Heart right ventricle (tissue), 16 donors: ENCODE measurements at regions not wholly inside any gene's neighbourhood (a gene's known extent, or its start where the extent isn't known, plus 50 kb on each side); places are given as distances from the start of the nearest gene placed in this dataset.
"Not testable (repeated sequence)": the region's sequence is repeated elsewhere in the genome, so short reads cannot be mapped to it uniquely, and the experiment has no call there.

Experiments used
- ATAC-seq, 8 donors: fragments of 200-7000 bp; cut with Tn5 transposase; one replicate each; pipeline ENCODE4 v1.9.1; 2020; ENCODE audit warnings: mild to moderate bottlenecking in 8 of 8, moderate library complexity in 8 of 8, moderate number of reproducible peaks in 1 of 8
- DNase-seq, 2 donors: peaks; one replicate each; pipeline ENCODE4 v3.0.0-alpha.2; 2020
- H3K27ac ChIP-seq, 10 donors: fragments of 200-600 bp; sonication (generic) in 2 of 10; one replicate each; pipeline versions ENCODE4 v1.5.0 to v1.8.0; 2020 to 2022; ENCODE audit warnings: mild to moderate bottlenecking in 3 of 10
- H3K27me3 ChIP-seq, 7 donors: fragments of 200-600 bp; one replicate each; pipeline ENCODE4 v1.8.0; 2021 to 2022; ENCODE audit warnings: mild to moderate bottlenecking in 2 of 7
- H3K36me3 ChIP-seq, 9 donors: fragments of 200-600 bp; sonication (generic) in 1 of 9; one replicate each; pipeline versions ENCODE4 v1.5.0 to v1.8.0; 2020 to 2022; ENCODE audit warnings: mild to moderate bottlenecking in 2 of 9
- H3K4me1 ChIP-seq, 9 donors: fragments of 200-600 bp; sonication (generic) in 1 of 9; one replicate each; pipeline versions ENCODE4 v1.5.0 to v1.8.0; 2020 to 2022; ENCODE audit warnings: mild to moderate bottlenecking in 4 of 9
- H3K4me3 ChIP-seq, 10 donors: fragments of 200-600 bp; sonication (generic) in 2 of 10; one replicate each; pipeline versions ENCODE4 v1.5.0 to v1.8.0; 2020 to 2022; ENCODE audit warnings: mild to moderate bottlenecking in 7 of 10, moderate library complexity in 2 of 10
- H3K9me3 ChIP-seq, 11 donors: fragments of 200-600 bp in 10 of 11; sonication (generic) in 2 of 11; one replicate each; pipeline versions ENCODE4 v1.5.0 to v1.8.0; 2013 to 2022; ENCODE audit warnings: mild to moderate bottlenecking in 2 of 11, control low read depth in 1 of 11, moderate library complexity in 1 of 11
- CTCF ChIP-seq, 9 donors: fragments of 200-600 bp; sonication (generic) in 2 of 9; IDR thresholded peaks; one replicate each; pipeline versions ENCODE4 v1.5.0 to v1.8.0; 2021 to 2022; ENCODE audit warnings: antibody characterized with exemption in 9 of 9, mild to moderate bottlenecking in 5 of 9, moderate library complexity in 1 of 9
- WGBS, 2 donors: extraction: QIAGEN DNeasy Blood & Tissue Kit; methylation state at CpG; one replicate each; pipeline ENCODE4 v1.1.7; 2013; ENCODE audit warnings: inconsistent platforms in 1 of 2; 5-methylcytosine and 5-hydroxymethylcytosine counted together
- intact Hi-C, 10 donors: fragments of 100-400 bp; cut with DNase I; formaldehyde crosslinking; loops; one replicate each; pipeline versions ENCODE4 v1.11.1 to v1.14.2; 2022
- donor health status: Arrhythmogenic right ventricular cardiomyopathy.
- donor health status: ischemic (EF 13 %, LVEDD 7.1; RV severe dilation, severe dysfunction).
- donor health status: healthy with polysubstance abuse.
- donor health status: DM: no; HTN: yes; CAD: no.
- donor health status: DM: no; HTN: no; CAD: no.
- donor health status: ischemic (EF 25% LVEDD 6.9; RV normal size, moderate dysfunction).
- donor health status: ischemic (EF 25% LVEDD 5.7; RV mildly dilated, moderate dysfunction).
- donor health status: healthy.
- donor health status: DM: yes; HTN: yes; CAD: no.
- donor health status: Ischemic cardiomyopathy.
- donor health status: ischemic (EF 35%, LVEDD 5.7; RV mildly dilated, moderate dysfunction).
- donor health status: nonischemic (EF 11% LVEDD 7.7; RV severe dilation, severe dysfunction).
- donor health status: DM: yes; HTN: yes; CAD: no.
- donor health status: PGD.
- donor health status: ischemic (EF 29% LVEDD 5.4; RV normal size, mild dysfunction).
- donor health status: nonischemic (EF 23%, LVEDD 6.1; RV moderate dilation, normal function).

- H3K4me3 ChIP-seq, result no peak overlapping the region
- H3K27me3 ChIP-seq, result peaks cover 0 to 4% (median 0%) of the 10 kb centered on the region in 7 donors
- DNase-seq (no peak), ATAC-seq (no peak)
- intact Hi-C loops, result no loop called here
- H3K27ac ChIP-seq, result no peak overlapping the region
- no peaks in the 10 kb centered on the region for H3K4me1 ChIP-seq
- H3K36me3 ChIP-seq, result peaks cover 0 to under 1% (median 0%) of the 10 kb centered on the region in 9 donors
- TF ChIP-seq CTCF (IDR thresholded peaks at IDR 0.05), result no peak
- peaks cover 0 to 9% (median 0%) of the 10 kb centered on the region in 11 donors for H3K9me3 ChIP-seq
Observed at GRCh38 chrX:63421411-63421810, 70.3 kb upstream of the SPIN4 start.

GRCh38 chrX:63418211-63418610 is 67.1 kb upstream of the SPIN4 start:
- Histone ChIP-seq H3K4me1 (no peaks in the 10 kb centered on the region), H3K4me3 (no peak overlapping the region), H3K36me3 (no peaks in the 10 kb centered on the region), H3K27ac (no peak overlapping the region), H3K27me3 (no peaks in the 10 kb centered on the region), H3K9me3 (peaks cover 0 to 10% (median 0%) of the 10 kb centered on the region in 11 donors)
- 91 to 94% methylated on average over 4 of the region's 4 CpGs for WGBS, 2 donors
- DNase-seq (no peak), ATAC-seq (no peak)
- TF ChIP-seq CTCF (IDR thresholded peaks at IDR 0.05), result no peak
- intact Hi-C loops, result no loop called here

GRCh38 chrX:63417649-63418048 is 66.5 kb upstream of the SPIN4 start:
- H3K4me1 ChIP-seq, result no peaks in the 10 kb centered on the region
- peaks cover 0 to 10% (median 0%) of the 10 kb centered on the region in 11 donors for H3K9me3 ChIP-seq
- TF ChIP-seq CTCF (IDR thresholded peaks at IDR 0.05), result no peak
- ATAC-seq, result no peak
- no peak overlapping the region for H3K27ac ChIP-seq
- 93 to 100% methylated on average over 4 of the region's 4 CpGs for whole genome bisulfite sequencing, 2 donors
- intact Hi-C loops, result no loop called here
- no peaks in the 10 kb centered on the region for H3K36me3 ChIP-seq
- no peaks in the 10 kb centered on the region for H3K27me3 ChIP-seq
- no peak overlapping the region for H3K4me3 ChIP-seq
- no peak for DNase-seq

- H3K9me3 ChIP-seq, DNase-seq, intact Hi-C loops, ATAC-seq, H3K36me3 ChIP-seq, H3K4me1 ChIP-seq, H3K27ac ChIP-seq, H3K27me3 ChIP-seq, H3K4me3 ChIP-seq: not testable (repeated sequence)
- WGBS, 2 donors, result 97 to 98% methylated on average over 7 of the region's 7 CpGs
Observed at GRCh38 chrX:63409934-63410333, 58.8 kb upstream of the SPIN4 start.

- no peak for ATAC-seq
- Histone ChIP-seq H3K36me3 (no peaks in the 10 kb centered on the region), H3K4me3 (no peak overlapping the region), H3K27ac (no peak overlapping the region), H3K9me3 (peaks cover 0 to 8% (median 0%) of the 10 kb centered on the region in 11 donors), H3K4me1 (no peaks in the 10 kb centered on the region), H3K27me3 (peaks cover 0 to 7% (median 0%) of the 10 kb centered on the region in 7 donors)
- TF ChIP-seq CTCF (IDR thresholded peaks at IDR 0.05), result no peak
- WGBS, 2 donors, result 60 to 67% methylated on average over 1 of the region's 1 CpG
- intact Hi-C loops, result no loop called here
- DNase-seq, result no peak
Observed at GRCh38 chrX:63408050-63408449, 56.9 kb upstream of the SPIN4 start.
